Upper lobe of left lung (tissue), 6 donors: ENCODE measurements at regions not wholly inside any gene's neighbourhood (a gene's known extent, or its start where the extent isn't known, plus 50 kb on each side); places are given as distances from the start of the nearest gene placed in this dataset.
A peak's percentile ranks its signal among the peaks of the same experiment; 100 is the strongest.

Experiments used
- ATAC-seq, 2 donors: fragments of 200-7000 bp; cut with Tn5 transposase; one replicate each; pipeline ENCODE4 v1.9.1; 2022; ENCODE audit warnings: mild to moderate bottlenecking in 2 of 2, moderate library complexity in 2 of 2; ENCODE audit not compliant: low FRiP score in 2 of 2
- DNase-seq, 2 donors: peaks; one replicate each; pipeline ENCODE4 v3.0.0-alpha.2; 2019 to 2020
- H3K27ac ChIP-seq, 4 donors: fragments of 200-600 bp; sonication (generic); one replicate each; pipeline ENCODE4 v1.5.1; 2016 to 2019
- H3K27me3 ChIP-seq, 4 donors: fragments of 200-600 bp; sonication (generic); one replicate each; pipeline ENCODE4 v1.5.1; 2017 to 2019
- H3K36me3 ChIP-seq, 4 donors: fragments of 200-600 bp; sonication (generic); one replicate each; pipeline ENCODE4 v1.5.1; 2016 to 2019
- H3K4me1 ChIP-seq, 4 donors: fragments of 200-600 bp; sonication (generic); one replicate each; pipeline ENCODE4 v1.5.1; 2018 to 2019
- H3K4me3 ChIP-seq, 4 donors: fragments of 200-600 bp; sonication (generic); one replicate each; pipeline ENCODE4 v1.5.1; 2017 to 2019; ENCODE audit warnings: mild to moderate bottlenecking in 2 of 4, moderate library complexity in 1 of 4
- H3K9me3 ChIP-seq, 4 donors: fragments of 200-600 bp; sonication (generic); one replicate each; pipeline ENCODE4 v1.5.1; 2018 to 2019
- CTCF ChIP-seq, 6 experiments: fragments of 450-650 bp in 4 of 6; fragments of 200-600 bp in 2 of 6; sonication (generic) in 2 of 6; IDR thresholded peaks; one replicate each; pipeline ENCODE4 v1.5.1; 2016 to 2019; ENCODE audit warnings: antibody characterized with exemption in 6 of 6
- EP300 ChIP-seq, 4 donors: sonication (generic); formaldehyde crosslinking; IDR thresholded peaks; one replicate each; pipeline ENCODE4 v1.5.1; 2017; ENCODE audit warnings: antibody characterized with exemption in 4 of 4, control low read depth in 2 of 4
- POLR2A ChIP-seq, 4 donors: fragments of 450-650 bp; IDR thresholded peaks; one replicate each; pipeline ENCODE4 v1.5.1; 2016 to 2017; ENCODE audit warnings: antibody characterized with exemption in 4 of 4, mild to moderate bottlenecking in 2 of 4
- POLR2AphosphoS5 ChIP-seq, 2 donors: sonication (generic); formaldehyde crosslinking; IDR thresholded peaks; one replicate each; pipeline ENCODE4 v1.5.1; 2017; ENCODE audit warnings: antibody characterized with exemption in 2 of 2
- WGBS, 2 donors: methylation state at CpG; one replicate each; pipeline ENCODE4 v1.1.5; 2017 to 2018; 5-methylcytosine and 5-hydroxymethylcytosine counted together
- donor health status: DM: no; HTN: no; CAD: no; lungs with moderate emphysema.
- donor health status: DM: no; HTN: yes; CAD: no; lungs with severe emphysema.

DNA sequence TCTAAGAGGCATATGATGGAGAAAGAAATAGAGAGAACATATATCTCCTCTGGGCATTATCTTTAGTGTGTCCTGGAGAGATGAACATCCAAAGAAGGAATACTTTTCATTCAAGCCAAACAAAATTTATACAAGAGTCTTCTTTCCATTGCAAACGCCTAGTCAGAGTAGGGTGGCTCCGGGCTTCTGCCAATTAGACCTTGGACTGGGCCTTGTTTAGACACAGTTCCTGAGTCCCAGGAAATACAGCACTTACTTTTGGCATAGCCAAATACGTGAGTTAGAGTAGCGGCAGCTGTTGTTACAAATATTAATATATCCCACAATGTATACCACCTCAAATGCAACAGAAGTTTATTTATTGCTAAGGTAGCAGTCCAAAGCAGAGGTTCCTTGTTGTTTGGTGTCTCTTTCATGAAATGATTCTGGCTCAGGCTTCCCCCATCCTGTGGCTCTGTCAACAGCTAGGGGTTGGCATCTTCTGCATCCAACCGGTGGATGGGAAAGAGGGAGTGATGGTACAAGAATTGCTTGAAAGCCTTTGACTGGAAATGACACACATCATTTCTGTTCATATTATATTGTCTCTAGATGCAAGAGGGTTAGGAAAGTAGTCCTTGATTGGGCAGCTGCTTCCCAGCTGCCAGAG lies 148.0 kb upstream of the SPACA1 start:
- no peak for ATAC-seq
- no peaks in the 10 kb centered on the region for H3K36me3 ChIP-seq
- H3K4me3 ChIP-seq = no peak overlapping the region
- H3K27ac ChIP-seq = peak overlapping the region in 1 of 4 donors; percentile 46
- no peaks in the 10 kb centered on the region for H3K4me1 ChIP-seq
- no peaks in the 10 kb centered on the region for H3K9me3 ChIP-seq
- 74 to 91% methylated on average over 5 of the region's 5 CpGs for WGBS, 2 donors
- H3K27me3 ChIP-seq = no peaks in the 10 kb centered on the region
- no peak for TF ChIP-seq EP300 (IDR thresholded peaks at IDR 0.05)
- no peak for TF ChIP-seq POLR2A (IDR thresholded peaks at IDR 0.05)
- DNase-seq = no peak

DNA sequence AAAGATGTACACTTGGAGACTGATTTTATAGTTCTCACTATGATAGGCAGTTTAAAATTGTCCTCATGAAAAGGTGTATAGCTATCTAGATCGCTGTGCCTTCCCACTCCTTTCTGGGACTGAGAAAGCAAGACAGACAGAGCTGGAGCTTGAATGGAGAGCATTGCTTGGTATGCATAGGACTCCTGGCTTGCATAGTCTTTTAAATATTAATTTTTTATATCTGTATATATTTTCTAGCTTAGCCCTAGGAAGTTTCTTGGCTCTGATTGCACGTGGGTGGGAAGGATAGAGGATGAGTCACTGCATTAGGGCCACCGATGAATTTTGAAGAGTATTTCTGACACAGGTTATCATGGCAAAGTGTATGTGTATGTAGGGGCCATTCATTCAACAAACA lies 150.0 kb upstream of the SPACA1 start:
- no peak for TF ChIP-seq CTCF (IDR thresholded peaks at IDR 0.05)
- no peak for TF ChIP-seq POLR2AphosphoS5 (IDR thresholded peaks at IDR 0.05)
- no peak for TF ChIP-seq POLR2A (IDR thresholded peaks at IDR 0.05)
- no peak for TF ChIP-seq EP300 (IDR thresholded peaks at IDR 0.05)

DNA sequence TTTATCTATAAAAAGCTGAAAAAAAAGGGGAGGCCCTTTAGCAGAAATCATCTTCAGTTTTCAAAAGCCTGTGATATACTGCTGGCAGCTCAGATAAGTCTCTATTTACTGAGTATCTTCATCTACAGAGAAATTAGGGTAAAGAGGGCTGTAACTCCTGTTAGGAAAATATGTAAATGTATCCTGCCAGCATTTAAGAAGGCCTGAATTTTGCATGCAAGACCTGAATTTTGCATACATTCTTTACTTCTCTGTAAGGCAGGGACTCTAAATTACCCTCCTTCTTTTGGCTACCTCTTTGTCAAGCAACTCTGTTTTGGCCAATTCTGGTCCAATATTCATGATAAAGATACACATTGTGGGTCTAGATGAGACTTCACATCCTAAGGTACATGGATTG lies 150.6 kb upstream of the SPACA1 start:
- Histone ChIP-seq H3K27me3 (no peaks in the 10 kb centered on the region), H3K4me1 (no peaks in the 10 kb centered on the region), H3K9me3 (no peaks in the 10 kb centered on the region), H3K27ac (no peak overlapping the region), H3K4me3 (no peak overlapping the region), H3K36me3 (no peaks in the 10 kb centered on the region)
- TF ChIP-seq EP300 (IDR thresholded peaks at IDR 0.05) (no peak), POLR2AphosphoS5 (IDR thresholded peaks at IDR 0.05) (no peak), POLR2A (IDR thresholded peaks at IDR 0.05) (no peak), CTCF (IDR thresholded peaks at IDR 0.05) (no peak)
- DNase-seq = no peak
- no peak for ATAC-seq

More for the DNA sequence above, 150.0 kb upstream of the SPACA1 start:
- ATAC-seq = no peak
- no peak overlapping the region for H3K4me3 ChIP-seq
- DNase-seq = no peak
- no peaks in the 10 kb centered on the region for H3K9me3 ChIP-seq
- H3K4me1 ChIP-seq = no peaks in the 10 kb centered on the region
- no peaks in the 10 kb centered on the region for H3K36me3 ChIP-seq
- no peak overlapping the region for H3K27ac ChIP-seq
- no peaks in the 10 kb centered on the region for H3K27me3 ChIP-seq
- 71 to 84% methylated on average over 3 of the region's 3 CpGs for WGBS, 2 donors

DNA sequence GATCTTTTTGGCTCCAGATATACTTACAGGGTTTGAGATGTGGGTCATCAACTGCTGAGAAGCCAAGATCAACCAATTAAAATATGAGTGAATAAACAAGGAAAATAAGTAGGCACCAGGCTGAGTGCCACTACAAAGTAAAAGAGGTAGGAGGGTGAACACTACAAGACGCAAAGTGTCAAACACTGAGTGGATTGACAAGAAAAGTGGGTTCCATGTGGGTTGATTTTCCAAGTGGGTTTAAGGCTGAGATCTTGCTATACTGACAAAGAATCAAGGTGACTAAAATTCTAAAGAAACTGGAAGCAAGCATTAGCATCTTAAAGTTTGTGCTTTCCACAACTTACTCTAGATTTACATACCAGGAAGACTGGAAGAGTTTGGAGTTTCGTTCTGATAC lies 160.4 kb upstream of the SPACA1 start:
- Histone ChIP-seq H3K27ac (no peak overlapping the region), H3K4me1 (no peaks in the 10 kb centered on the region), H3K9me3 (no peaks in the 10 kb centered on the region), H3K4me3 (no peak overlapping the region), H3K36me3 (no peaks in the 10 kb centered on the region), H3K27me3 (no peaks in the 10 kb centered on the region)
- no peak for DNase-seq
- no peak for ATAC-seq
- 65 to 76% methylated on average over 2 of the region's 2 CpGs for WGBS, 2 donors
- TF ChIP-seq POLR2AphosphoS5 (IDR thresholded peaks at IDR 0.05) (no peak), CTCF (IDR thresholded peaks at IDR 0.05) (no peak), EP300 (IDR thresholded peaks at IDR 0.05) (no peak), POLR2A (IDR thresholded peaks at IDR 0.05) (no peak)

- Histone ChIP-seq H3K4me3 (no peak overlapping the region), H3K27me3 (no peaks in the 10 kb centered on the region), H3K36me3 (no peaks in the 10 kb centered on the region), H3K27ac (no peak overlapping the region), H3K4me1 (no peaks in the 10 kb centered on the region), H3K9me3 (no peaks in the 10 kb centered on the region)
- ATAC-seq = no peak
- no peak for TF ChIP-seq POLR2A (IDR thresholded peaks at IDR 0.05)
- no peak for TF ChIP-seq CTCF (IDR thresholded peaks at IDR 0.05)
- no peak for TF ChIP-seq EP300 (IDR thresholded peaks at IDR 0.05)
- TF ChIP-seq POLR2AphosphoS5 (IDR thresholded peaks at IDR 0.05) = no peak
- WGBS, 2 donors = 82 to 85% methylated on average over 1 of the region's 1 CpG
- DNase-seq = no peak
These were observed 163.4 kb upstream of the SPACA1 start for GRCh38 chr6:87884203-87884602.
